NCI-H187 treated with DMSO at 0.1 percent for 48 hours (cell line): ENCODE measurements at regions not wholly inside any gene's neighbourhood (a gene's known extent, or its start where the extent isn't known, plus 50 kb on each side); places are given as distances from the start of the nearest gene placed in this dataset.

Experiments used
- DNase-seq: peaks from one replicate; lab custom pipeline; 2025; lab: John Stamatoyannopoulos, UW

DNA sequence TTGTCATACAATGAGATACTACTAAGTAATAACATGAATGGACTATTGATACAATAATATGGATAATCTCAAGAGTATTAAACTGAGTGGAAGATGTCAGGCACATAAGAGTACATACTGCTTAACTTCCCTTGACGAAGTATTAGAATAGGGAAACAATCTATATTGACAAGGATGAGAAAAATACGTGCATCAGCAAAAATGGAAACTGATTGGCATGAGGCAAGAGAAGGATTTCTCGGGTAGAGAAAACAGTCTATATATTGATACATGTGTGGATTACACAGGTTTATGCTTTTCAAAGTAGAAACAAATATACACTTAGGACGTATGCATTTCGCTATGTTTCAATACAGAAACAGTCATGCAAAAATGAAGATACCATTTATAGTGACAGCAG lies 57.4 kb downstream of the PRR20E start:
- no peak for DNase-seq

GRCh38 chr13:57250472-57250871 lies 83.5 kb downstream of the PRR20E start:
- DNase-seq: no peak

DNA sequence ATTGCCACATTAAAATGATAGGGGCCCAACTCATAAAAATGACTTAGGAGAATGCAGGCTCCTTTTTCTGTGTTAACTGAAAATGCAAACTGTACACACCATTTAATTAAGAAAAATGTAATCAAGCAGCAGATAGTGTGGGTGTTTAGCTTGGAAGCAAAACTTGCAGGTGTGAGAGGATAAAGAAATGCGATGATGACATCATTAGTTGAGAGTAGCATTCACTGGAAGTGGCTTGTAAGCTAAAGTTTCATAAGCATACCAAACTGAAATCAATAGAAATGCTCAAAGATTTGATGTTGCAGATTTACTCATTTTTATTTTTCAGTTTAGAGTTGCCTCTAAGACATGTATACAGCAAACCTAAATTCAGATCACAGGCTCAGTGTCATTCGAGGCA lies 86.6 kb downstream of the PRR20E start:
- no peak for DNase-seq

DNA sequence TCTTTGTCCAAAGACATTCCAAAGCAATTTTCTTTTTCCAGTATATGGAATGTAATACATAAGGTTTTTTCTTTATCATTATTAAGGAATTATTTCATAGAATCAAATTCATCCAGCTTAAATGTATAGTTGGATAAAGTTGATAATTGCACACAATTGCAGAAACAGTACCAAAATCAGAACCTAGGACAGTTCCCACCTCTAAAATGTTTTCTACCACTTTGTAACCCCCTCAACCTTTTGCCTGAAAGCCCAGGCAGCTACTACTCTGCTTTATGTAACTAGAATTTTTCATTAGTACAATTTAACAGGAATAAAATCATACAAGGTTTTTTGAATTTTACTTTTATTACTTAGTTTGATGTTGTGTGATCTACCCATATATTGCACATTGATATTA lies 98.0 kb downstream of the PRR20E start:
- DNase-seq: no peak

GRCh38 chr13:57270493-57270892 lies 103.5 kb downstream of the PRR20E start:
- DNase-seq: no peak

- no peak for DNase-seq
These were observed 119.6 kb downstream of the PRR20E start for GRCh38 chr13:57286511-57287098.

GRCh38 chr13:57302604-57303003 lies 135.6 kb downstream of the PRR20E start:
- DNase-seq: no peak

DNA sequence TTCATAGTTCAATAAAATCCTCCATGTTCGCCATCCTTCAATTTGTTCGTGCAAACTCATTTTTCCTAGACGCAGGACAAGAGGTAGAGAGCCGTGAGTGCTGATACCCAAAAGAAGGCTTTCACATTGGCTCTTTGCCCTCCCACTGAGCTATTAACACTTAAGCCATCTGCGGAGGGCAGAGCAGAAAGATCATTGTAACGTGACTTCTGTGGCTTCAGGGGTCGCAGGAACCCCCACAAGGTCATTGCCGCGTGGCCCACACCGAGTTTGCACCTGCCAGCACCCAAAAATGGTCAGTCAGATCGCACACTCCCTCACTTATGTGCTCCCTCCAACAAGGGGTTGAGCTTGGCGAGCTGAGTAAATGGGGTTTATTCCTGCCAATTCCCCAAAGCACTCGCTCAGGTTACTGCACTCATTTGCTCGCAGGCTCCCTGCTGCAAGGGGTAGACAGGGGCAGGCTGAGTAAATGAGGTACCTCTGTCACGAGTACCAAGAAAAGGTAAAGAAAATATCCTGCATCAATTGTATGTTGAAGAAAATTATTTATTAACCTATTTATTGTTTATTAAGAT lies 144.1 kb downstream of the PRR20E start:
- no peak for DNase-seq

- no peak for DNase-seq
These were observed 148.0 kb downstream of the PRR20E start for GRCh38 chr13:57314897-57315520.

GRCh38 chr13:57326532-57326931 lies 159.5 kb downstream of the PRR20E start:
- no peak for DNase-seq

DNA sequence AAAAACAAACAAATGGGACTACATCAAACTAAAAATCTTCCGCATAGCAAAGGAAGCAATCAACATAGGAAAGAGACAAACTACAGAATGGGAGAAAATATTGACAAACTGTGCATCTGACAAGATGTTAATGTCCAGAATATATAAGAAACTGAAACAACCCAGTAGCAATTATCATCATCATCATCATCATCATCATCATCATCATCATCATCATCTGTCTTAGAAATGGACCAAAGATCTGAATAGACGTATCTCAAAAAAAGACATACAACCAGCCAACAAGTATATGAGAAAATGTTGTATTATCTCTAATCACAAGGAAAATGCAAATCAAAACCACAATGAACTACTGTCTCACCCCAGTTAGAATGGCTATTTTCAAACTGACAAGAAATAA lies 173.9 kb downstream of the PRR20E start:
- DNase-seq: no peak

DNA sequence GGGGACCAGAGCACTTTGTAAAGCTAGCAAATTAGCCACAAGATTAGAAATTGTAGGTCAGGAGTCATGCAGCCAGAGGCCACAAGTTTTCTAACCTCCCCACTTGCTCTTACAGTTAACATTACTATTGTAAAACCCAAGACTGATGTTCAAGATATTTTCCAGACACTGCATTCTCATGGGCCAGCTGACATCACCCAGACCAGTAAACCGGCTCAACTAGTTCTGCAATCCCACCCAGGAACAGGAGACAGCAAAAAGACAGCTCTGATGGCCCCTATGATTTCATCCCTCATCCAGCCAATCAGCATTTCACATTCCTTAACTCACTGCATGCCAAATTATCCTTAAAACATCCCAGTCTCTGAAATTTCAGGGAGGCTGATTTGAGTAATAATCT lies 178.5 kb downstream of the PRR20E start:
- no peak for DNase-seq

DNA sequence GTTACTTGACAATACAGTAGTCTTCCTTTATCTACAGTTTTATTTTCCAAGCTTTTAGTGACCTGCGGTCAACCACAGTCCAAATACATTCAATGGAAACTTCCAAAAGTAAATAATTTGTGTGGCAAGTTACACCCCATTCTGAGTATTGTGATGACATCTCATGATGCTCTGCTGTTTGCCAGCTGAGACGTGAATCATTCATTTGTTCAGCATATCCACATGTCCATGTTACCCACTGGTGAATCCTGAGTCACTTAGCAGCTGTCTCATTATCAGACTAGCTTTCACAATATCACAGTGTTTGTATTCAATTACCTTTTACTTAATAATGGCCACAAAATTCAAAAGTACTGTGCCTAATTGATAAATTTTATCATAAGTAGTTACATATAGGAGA lies 179.8 kb downstream of the PRR20E start:
- DNase-seq: no peak

DNA sequence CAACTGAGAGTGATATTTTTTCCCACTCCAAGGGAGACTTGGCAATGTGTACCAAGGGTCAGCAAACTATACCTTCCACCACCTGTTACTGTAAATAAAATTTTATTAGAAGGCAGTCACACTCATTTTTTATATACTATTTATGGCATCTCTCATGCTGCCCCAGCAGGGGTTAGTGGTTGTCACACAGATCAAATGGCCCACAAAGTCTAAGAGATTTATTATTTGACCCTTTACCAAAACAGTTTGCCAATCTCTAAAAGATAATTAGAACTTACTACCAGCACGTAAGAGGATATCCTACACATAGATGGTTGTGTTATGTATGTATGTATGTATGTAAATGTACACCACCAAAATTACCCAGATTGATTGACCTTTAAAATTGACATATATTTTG lies 185.1 kb downstream of the PRR20E start:
- no peak for DNase-seq

- DNase-seq: no peak
These were observed 186.8 kb downstream of the PRR20E start for GRCh38 chr13:57353831-57354230.

- DNase-seq: no peak
These were observed 208.9 kb downstream of the PRR20E start for GRCh38 chr13:57375876-57376275.

DNA sequence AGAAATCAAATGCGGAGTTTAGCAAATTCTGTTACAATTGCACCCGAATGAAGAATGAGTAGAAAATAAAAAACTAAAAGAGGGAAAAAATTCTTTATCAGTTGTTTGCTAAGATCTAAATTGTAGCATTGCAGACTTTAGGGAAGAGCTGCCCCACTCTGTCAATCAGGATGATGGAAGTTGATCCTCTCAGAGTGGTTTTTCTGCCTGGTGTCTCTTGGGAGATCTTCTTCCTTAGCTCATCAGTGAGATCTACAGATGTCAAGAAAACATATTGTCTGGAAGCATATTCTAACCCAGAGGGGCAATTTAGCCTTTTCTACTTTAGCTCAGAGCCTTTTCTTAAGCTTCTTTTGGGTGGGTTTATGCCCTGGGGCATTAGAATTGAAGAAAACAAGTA lies 223.2 kb upstream of the PCDH17 start:
- no peak for DNase-seq

DNA sequence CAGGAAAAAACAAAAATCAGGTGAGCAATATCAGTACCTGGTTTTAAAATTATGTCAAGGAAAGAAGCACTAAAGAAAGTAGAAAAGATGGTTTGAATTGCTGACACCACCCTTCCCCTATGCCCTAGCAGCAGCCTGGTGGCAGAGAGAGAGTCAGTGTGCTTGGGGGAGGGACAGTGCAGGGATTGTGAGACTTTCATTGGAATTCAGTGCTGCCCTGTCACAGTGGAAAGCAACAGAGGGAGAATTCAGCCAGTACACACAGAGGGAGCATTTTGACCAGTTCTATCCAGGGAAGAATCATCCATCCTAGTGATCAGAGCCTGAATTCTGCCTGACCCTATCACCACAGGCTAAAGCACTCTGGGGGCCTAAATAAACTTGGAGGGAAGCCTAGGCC lies 222.4 kb upstream of the PCDH17 start:
- no peak for DNase-seq

GRCh38 chr13:57409656-57410055 lies 221.9 kb upstream of the PCDH17 start:
- DNase-seq: no peak

- DNase-seq: no peak
These were observed 213.4 kb upstream of the PCDH17 start for GRCh38 chr13:57418067-57418677.

DNA sequence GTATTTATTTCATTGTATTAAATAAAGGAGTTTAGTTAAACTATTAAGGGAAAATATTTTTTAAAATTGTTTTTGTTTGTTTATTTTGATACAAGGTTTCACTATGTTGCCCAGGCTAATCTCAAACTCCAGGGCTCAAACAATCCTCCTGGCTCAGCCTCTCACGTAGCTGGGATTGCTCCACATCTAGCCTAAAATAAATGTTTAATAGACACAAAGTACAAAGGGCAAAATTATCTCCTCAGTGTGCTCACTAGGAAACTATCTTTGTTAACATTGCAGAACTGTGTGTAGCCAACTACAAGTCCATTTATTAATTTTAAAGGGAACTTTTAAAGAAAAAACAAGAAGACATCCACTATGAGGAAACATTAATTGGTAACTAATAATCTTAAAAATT lies 207.2 kb upstream of the PCDH17 start:
- DNase-seq: no peak

DNA sequence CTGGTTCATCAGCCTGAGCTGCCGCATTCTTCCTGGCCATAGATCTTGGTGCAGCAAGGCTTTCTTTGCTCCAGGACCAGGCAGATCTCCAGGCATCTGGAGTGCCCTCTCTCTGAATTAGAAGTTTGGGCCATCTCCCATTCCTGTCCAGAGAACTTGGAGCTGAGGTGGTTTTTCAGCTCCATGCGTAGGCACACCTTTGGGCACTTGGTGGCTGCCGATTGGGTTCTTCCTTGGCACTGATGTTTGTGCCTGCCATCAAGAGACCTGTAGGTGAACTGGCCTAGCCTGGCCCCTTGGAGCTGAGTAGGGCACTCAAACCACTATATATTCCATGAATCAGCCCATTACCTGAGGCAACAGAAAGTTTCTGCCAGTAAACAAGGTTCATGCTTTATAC lies 206.0 kb upstream of the PCDH17 start:
- no peak for DNase-seq

- no peak for DNase-seq
These were observed 194.0 kb upstream of the PCDH17 start for GRCh38 chr13:57437587-57437986.

GRCh38 chr13:57438072-57438471 lies 193.5 kb upstream of the PCDH17 start:
- DNase-seq: no peak
